ENCODE measurements at regions not wholly inside any gene's neighbourhood (a gene's known extent, or its start where the extent isn't known, plus 50 kb on each side); places are given as distances from the start of the nearest gene placed in this dataset.
"Not testable (repeated sequence)": the region's sequence is repeated elsewhere in the genome, so short reads cannot be mapped to it uniquely, and the experiment has no call there.

GRCh38 chr1:221246628-221247415, 367.6 kb downstream of the HLX start:
- DNase-seq (ENCODE audit: low read depth, low spot score) = no peak

GRCh38 chr1:221251580-221251979, 372.3 kb downstream of the HLX start:
- no peak for DNase-seq (ENCODE audit: low read depth, low spot score)

DNA sequence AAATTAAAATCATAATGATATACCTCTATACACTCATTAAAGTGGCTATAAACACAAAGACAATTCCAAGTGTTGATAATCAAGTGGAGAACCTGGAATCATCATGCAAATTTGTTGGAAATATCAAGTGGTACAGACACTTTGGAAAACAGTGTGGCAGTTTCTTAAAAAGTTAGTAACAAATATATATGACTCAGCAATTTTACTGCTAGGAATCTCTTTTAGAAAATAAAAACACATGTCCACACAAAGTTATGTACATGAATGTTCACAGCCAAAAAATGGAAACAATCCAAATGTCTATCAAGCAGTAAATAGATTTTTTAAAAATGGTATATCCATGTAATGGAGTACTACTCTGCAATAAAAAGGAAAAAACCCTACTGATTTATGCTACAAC, 375.6 kb downstream of the HLX start:
- no peak for DNase-seq (ENCODE audit: low read depth, low spot score)

GRCh38 chr1:221256773-221257172, 377.5 kb downstream of the HLX start:
- no peak for DNase-seq (ENCODE audit: low read depth, low spot score)

DNA sequence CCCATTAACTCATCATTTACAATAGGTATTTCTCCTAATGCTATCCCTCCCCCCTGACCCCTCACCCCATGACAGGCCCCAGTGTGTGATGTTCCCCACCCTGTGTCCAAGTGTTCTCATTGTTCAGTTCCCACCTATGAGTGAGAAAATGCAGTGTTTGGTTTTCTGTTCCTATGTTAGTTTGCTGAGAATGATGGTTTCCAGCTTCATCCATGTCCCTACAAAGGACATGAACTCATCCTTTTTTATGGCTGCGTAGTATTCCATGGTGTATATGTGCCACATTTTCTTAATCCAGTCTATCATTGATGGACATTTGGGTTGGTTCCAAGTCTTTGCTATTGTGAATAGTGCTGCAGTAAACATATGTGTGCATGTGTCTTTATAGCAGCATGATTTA, 378.3 kb downstream of the HLX start:
- not testable (repeated sequence) for DNase-seq (ENCODE audit: low read depth, low spot score)

- not testable (repeated sequence) for DNase-seq (ENCODE audit: low read depth, low spot score)
Observed at GRCh38 chr1:221262677-221263076, 383.4 kb downstream of the HLX start.

- peak; percentile 70 for DNase-seq (ENCODE audit: low read depth, low spot score)
Observed at GRCh38 chr1:221263831-221264767, 384.9 kb downstream of the HLX start.

DNA sequence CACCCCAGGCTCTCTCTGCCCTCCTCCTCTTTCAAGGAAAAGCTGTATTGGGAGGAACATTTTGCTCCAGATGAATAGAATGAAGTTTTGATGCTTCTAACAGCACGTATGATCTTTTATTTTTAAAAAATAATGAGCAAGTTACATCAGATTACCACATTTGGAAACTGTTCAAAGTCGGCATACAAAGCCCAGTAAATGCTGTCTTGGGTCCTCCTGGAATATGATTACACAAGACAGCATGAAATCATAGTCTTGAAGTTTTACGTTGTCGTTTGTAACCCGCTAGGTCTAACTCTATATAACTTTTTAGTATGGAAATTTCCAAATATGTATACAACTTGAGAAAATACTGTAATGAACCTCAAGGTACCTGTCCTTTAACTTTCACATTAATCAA, 385.6 kb downstream of the HLX start:
- no peak for DNase-seq (ENCODE audit: low read depth, low spot score)

DNA sequence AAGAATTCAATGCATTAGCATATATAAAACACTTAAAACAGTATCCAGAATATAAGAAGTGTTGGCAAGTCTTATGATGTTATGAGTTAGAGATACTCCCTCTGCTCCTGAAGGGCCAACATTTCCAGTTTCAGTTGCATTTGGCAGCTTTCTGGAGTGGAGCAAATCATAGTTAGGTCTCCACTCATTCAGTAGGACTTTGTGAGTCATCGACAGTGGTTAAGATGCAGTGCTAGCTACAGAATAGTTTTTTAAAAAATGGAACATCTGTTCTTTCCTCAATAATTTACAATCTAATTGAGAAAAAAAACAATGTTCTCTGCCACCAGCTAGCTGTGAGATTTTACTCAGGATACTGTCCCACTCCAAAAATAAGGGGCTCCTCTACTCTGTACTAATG, 389.1 kb downstream of the HLX start:
- DNase-seq (ENCODE audit: low read depth, low spot score) = no peak

- DNase-seq (ENCODE audit: low read depth, low spot score) = no peak
Observed at GRCh38 chr1:221271701-221272100, 392.5 kb downstream of the HLX start.

DNA sequence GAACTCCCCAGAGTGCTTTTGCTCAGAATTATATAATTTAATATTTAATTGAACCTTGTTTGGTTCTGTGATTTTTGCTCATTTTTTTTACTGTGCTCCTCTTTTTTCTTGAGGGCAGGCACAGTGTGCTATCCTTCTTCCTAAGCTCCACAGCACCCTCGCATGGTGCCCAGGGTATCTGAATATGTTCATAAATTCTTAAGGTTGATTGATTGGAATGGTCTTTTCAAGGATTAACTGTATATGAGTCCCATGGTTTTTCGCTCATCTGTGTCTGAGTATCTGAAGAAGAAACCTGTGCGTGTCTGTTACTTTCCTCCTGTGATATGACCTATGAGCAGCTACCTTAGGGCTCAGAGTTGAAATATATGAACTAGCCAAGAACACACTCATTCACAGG, 393.7 kb downstream of the HLX start:
- DNase-seq (ENCODE audit: low read depth, low spot score) = no peak

DNA sequence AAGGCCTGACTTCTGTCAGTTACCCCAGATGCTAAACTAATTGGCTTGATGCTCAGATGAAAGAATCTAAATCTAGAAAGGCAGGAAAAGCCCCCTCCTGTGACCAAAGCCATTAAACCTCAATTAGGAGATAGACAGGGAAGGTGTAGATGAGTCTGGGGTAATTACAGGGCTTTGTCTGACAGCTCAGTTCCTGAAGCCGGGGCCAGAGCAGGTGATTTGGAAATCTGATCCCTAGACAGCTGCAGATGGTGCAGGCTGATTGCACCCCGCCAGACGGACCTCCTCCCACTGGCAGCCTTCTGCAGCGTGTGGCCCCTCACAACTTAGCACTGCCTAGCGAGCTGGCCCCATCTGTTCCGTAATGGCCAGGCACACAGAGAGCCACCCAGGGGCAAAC, 395.1 kb downstream of the HLX start:
- no peak for DNase-seq (ENCODE audit: low read depth, low spot score)

- DNase-seq (ENCODE audit: low read depth, low spot score) = no peak
Observed at GRCh38 chr1:221276896-221277409, 397.7 kb downstream of the HLX start.

- no peak for DNase-seq (ENCODE audit: low read depth, low spot score)
Observed at GRCh38 chr1:221279146-221279545, 399.9 kb downstream of the HLX start.

DNA sequence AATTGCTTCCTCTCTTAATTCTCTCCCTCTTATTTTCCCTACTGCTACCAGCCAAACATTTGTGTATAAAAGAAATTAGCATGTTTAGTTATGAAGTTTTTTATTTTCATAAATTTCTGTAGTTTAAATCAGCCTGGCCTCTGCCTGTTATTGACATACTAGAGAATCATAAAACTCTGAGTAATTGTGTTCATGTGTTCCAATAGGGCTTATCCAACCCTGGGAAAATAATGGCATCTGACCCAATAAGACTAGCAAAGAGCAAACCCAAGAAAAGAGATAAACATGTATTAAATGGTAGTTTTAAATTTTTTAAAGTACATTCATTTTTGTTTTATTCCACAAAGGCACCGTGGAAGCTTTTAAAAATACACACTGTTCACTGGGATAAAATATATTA, 404.3 kb downstream of the HLX start:
- DNase-seq (ENCODE audit: low read depth, low spot score) = no peak

DNA sequence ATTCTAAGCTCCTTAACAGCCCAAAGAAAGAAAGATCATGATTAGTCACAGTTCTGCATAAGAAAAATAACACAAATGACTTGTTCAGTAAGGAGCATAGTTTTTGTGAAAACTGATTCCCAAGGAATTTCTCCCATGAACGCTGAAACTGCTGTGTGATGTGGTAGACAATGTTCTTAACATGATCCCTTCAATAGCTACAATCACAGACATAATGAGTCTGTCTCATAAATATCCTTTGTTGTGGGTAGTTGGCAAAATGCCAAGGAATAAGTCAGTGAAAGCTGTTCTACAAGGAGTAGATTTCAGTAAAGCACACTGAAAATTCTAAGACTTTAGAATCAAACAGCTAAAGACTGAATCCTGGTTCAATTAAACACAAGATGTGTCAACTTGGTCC, 404.8 kb downstream of the HLX start:
- no peak for DNase-seq (ENCODE audit: low read depth, low spot score)

- not testable (repeated sequence) for DNase-seq (ENCODE audit: low read depth, low spot score)
Observed at GRCh38 chr1:221284991-221285390, 405.7 kb downstream of the HLX start.

- not testable (repeated sequence) for DNase-seq (ENCODE audit: low read depth, low spot score)
Observed at GRCh38 chr1:221285458-221286210, 406.4 kb downstream of the HLX start.

GRCh38 chr1:221286399-221286798, 407.2 kb downstream of the HLX start:
- no peak for DNase-seq (ENCODE audit: low read depth, low spot score)

DNA sequence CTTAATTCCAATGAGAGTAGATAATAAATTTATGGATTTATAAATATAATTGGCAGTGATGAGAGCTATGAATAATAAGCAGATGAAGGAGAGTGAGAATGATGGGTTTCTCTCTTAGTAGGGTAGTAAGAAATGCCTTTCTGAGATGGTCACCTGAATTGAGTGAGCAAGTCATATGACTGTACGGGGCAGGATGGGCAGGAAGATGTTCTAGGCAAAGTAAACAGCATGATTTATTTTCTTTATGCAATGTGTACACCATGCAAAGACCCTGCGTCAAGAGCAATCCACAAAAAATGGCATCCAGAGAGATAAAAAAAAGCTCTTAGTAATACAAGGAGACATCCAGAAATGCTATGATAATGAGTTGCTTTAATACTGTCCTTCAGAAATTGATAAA, 409.9 kb downstream of the HLX start:
- DNase-seq (ENCODE audit: low read depth, low spot score) = no peak

DNA sequence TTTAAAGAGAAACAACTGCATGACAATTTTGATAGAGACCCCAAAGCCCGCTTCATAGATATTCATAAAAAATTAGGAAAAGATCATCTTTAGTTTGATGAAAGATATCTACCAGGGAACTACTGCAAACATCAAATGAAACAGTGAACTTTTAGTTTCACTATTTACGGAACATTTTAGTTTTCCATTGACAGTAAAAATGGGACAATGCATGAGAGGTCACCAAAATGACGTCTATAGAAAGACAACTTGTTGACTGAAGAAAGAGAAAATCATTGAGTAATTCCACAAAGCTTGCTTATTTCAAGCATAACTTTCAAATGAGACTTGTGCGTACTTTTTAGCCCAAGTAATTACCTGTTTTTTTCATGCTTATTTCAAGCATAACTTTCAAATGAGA, 411.4 kb downstream of the HLX start:
- no peak for DNase-seq (ENCODE audit: low read depth, low spot score)

DNA sequence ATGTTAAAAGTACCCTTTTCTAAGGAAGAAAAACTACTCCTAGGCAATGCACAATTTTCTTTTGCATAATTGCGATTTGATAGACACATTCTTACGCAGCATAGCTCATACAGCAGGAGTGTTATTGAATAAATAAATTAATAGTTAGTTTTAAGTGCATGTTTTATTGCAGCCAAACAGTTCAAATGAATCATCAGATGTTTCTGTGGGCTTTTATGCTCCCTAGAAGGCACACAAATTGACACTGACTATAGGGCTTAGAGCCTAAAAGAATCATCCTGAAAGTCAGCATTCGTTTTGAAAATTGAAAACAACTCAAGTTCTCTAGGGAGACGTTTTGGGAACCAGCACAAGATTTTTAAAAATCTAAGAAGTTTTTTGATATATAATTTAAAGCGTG, 411.9 kb downstream of the HLX start:
- DNase-seq (ENCODE audit: low read depth, low spot score) = no peak
